Nucleus accumbens (tissue), 56 donors: ENCODE measurements at regions not wholly inside any gene's neighbourhood (a gene's known extent, or its start where the extent isn't known, plus 50 kb on each side); places are given as distances from the start of the nearest gene placed in this dataset.
"Not testable (repeated sequence)": the region's sequence is repeated elsewhere in the genome, so short reads cannot be mapped to it uniquely, and the experiment has no call there.

Experiments
- DNase-seq, 56 donors: peaks; one replicate each; lab custom pipeline; 2025; lab: John Stamatoyannopoulos, UW

GRCh38 chr13:48804821-48805601, 151.3 kb downstream of the CYSLTR2 start:
- no peak for DNase-seq

GRCh38 chr13:48806522-48806921, 152.8 kb downstream of the CYSLTR2 start:
- no peak for DNase-seq

GRCh38 chr13:48808683-48809082, 155.0 kb downstream of the CYSLTR2 start:
- DNase-seq = no peak

- DNase-seq = no peak
Observed at GRCh38 chr13:48810013-48810412, 156.3 kb downstream of the CYSLTR2 start.

- peak in 1 of 56 donors; percentile 25 for DNase-seq
Observed at GRCh38 chr13:48813518-48813917, 159.8 kb downstream of the CYSLTR2 start.

GRCh38 chr13:48816700-48817099, 159.0 kb upstream of the FNDC3A start:
- no peak for DNase-seq

- peak in 1 of 56 donors; percentile 1 for DNase-seq
Observed at GRCh38 chr13:48817166-48817802, 158.4 kb upstream of the FNDC3A start.

GRCh38 chr13:48818495-48819356, 157.0 kb upstream of the FNDC3A start:
- DNase-seq = no peak

GRCh38 chr13:48819376-48819775, 156.3 kb upstream of the FNDC3A start:
- no peak for DNase-seq

GRCh38 chr13:48819899-48820298, 155.8 kb upstream of the FNDC3A start:
- peak in 3 of 56 donors; percentile 1 to 10 (median 2) for DNase-seq

- DNase-seq = not testable (repeated sequence)
Observed at GRCh38 chr13:48823526-48823925, 152.2 kb upstream of the FNDC3A start.

GRCh38 chr13:48826039-48826438, 149.7 kb upstream of the FNDC3A start:
- DNase-seq = no peak

- not testable (repeated sequence) for DNase-seq
Observed at GRCh38 chr13:48826922-48827454, 148.7 kb upstream of the FNDC3A start.

- DNase-seq = no peak
Observed at GRCh38 chr13:48827709-48828108, 148.0 kb upstream of the FNDC3A start.

- peak in 16 of 56 donors; percentile 1 to 65 (median 20) for DNase-seq
Observed at GRCh38 chr13:48828962-48829411, 146.7 kb upstream of the FNDC3A start.

GRCh38 chr13:48829536-48829935, 146.2 kb upstream of the FNDC3A start:
- no peak for DNase-seq

- DNase-seq = no peak
Observed at GRCh38 chr13:48831248-48831647, 144.5 kb upstream of the FNDC3A start.

GRCh38 chr13:48833412-48833811, 142.3 kb upstream of the FNDC3A start:
- no peak for DNase-seq

- not testable (repeated sequence) for DNase-seq
Observed at GRCh38 chr13:48835326-48835725, 140.4 kb upstream of the FNDC3A start.

GRCh38 chr13:48838193-48838973, 137.3 kb upstream of the FNDC3A start:
- DNase-seq = no peak
